ENCODE measurements at regions not wholly inside any gene's neighbourhood (a gene's known extent, or its start where the extent isn't known, plus 50 kb on each side); places are given as distances from the start of the nearest gene placed in this dataset.

- ChIA-PET POLR2A (ENCODE audit: low non-redundant PET) (no interaction called here), CTCF (no interaction called here)
- Histone ChIP-seq H3K27me3 (replicated peaks; ENCODE audit: insufficient read depth, low read depth, low read length, poor library complexity) (no peaks in the 10 kb centered on the region), H3K4me1 (ENCODE audit: insufficient read depth, low read length, poor library complexity, severe bottlenecking) (peaks cover 17% of the 10 kb centered on the region), H3K36me3 (ENCODE audit: insufficient read depth, low read length, poor library complexity, severe bottlenecking) (no peaks in the 10 kb centered on the region), H3K4me3 (ENCODE audit: low read depth, low read length, poor library complexity, severe bottlenecking) (no peak overlapping the region), H3K9me3 (ENCODE audit: low read depth, low read length, poor library complexity, severe bottlenecking) (no peaks in the 10 kb centered on the region), H3K27ac (ENCODE audit: low read depth, low read length, poor library complexity, severe bottlenecking) (no peak overlapping the region)
- no peak for DNase-seq (ENCODE audit: low spot score)
- TF ChIP-seq CTCF (conservative IDR thresholded peaks at IDR 0.05; ENCODE audit: low read depth, low read length), result no peak
- no TSS peak for BruUV-seq (replicated peaks)
- intact Hi-C loops (cut with micrococcal nuclease; ENCODE audit: unreplicated experiment), result loop anchor here (10.0 kb wide), 2 partner anchors 224 to 624 kb away; partner anchors contain the start of gene PLXNC1
Observed at GRCh38 chr12:94769047-94769420, 118.7 kb upstream of the TMCC3 start.

GRCh38 chr12:94768398-94769046, 118.2 kb upstream of the TMCC3 start:
- CTCF ChIA-PET, result no interaction called here
- DNase-seq (ENCODE audit: low spot score), result peak; percentile 9
- H3K9me3 ChIP-seq (ENCODE audit: low read depth, low read length, poor library complexity, severe bottlenecking), result no peaks in the 10 kb centered on the region
- H3K4me3 ChIP-seq (ENCODE audit: low read depth, low read length, poor library complexity, severe bottlenecking), result no peak overlapping the region
- intact Hi-C loops (cut with micrococcal nuclease; ENCODE audit: unreplicated experiment), result loop anchor here (10.0 kb wide), 2 partner anchors 224 to 624 kb away; partner anchors contain the start of gene PLXNC1
- POLR2A ChIA-PET (ENCODE audit: low non-redundant PET), result no interaction called here
- TF ChIP-seq EZH2 (IDR thresholded peaks at IDR 0.05; ENCODE audit: borderline replicate concordance, low read depth, low read length, poor library complexity, severe bottlenecking), result no peak
- no peak for TF ChIP-seq CTCF (conservative IDR thresholded peaks at IDR 0.05; ENCODE audit: low read depth, low read length)
- no peaks in the 10 kb centered on the region for H3K36me3 ChIP-seq (ENCODE audit: insufficient read depth, low read length, poor library complexity, severe bottlenecking)
- BruUV-seq (replicated peaks), result no TSS peak
- no peaks in the 10 kb centered on the region for H3K27me3 ChIP-seq (replicated peaks; ENCODE audit: insufficient read depth, low read depth, low read length, poor library complexity)
- H3K27ac ChIP-seq (ENCODE audit: low read depth, low read length, poor library complexity, severe bottlenecking), result no peak overlapping the region
- peaks cover 17% of the 10 kb centered on the region for H3K4me1 ChIP-seq (ENCODE audit: insufficient read depth, low read length, poor library complexity, severe bottlenecking)

DNA sequence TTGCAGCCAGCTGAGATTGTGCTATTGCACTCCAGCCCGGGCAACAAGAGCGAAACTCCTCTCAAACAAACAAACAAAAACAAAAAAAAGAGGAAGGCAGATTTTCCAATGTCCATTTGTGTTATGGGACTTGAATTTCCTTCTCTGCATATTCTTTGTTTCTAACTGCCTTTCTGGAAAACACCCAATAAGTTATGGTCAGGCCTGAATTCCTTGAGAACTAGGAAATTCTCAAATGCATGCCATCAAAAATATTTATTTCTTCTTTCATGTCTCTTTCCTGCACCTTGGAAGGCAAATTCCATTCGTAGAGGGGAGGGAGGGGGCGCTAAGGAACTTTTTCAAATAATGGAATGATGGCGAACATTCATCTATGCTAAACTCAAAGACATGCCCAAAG, 117.6 kb upstream of the TMCC3 start:
- DNase-seq (ENCODE audit: low spot score), result no peak
- CTCF ChIA-PET, result no interaction called here
- Histone ChIP-seq H3K4me3 (ENCODE audit: low read depth, low read length, poor library complexity, severe bottlenecking) (no peak overlapping the region), H3K4me1 (ENCODE audit: insufficient read depth, low read length, poor library complexity, severe bottlenecking) (peaks cover 17% of the 10 kb centered on the region), H3K27me3 (replicated peaks; ENCODE audit: insufficient read depth, low read depth, low read length, poor library complexity) (no peaks in the 10 kb centered on the region), H3K9me3 (ENCODE audit: low read depth, low read length, poor library complexity, severe bottlenecking) (no peaks in the 10 kb centered on the region), H3K36me3 (ENCODE audit: insufficient read depth, low read length, poor library complexity, severe bottlenecking) (no peaks in the 10 kb centered on the region), H3K27ac (ENCODE audit: low read depth, low read length, poor library complexity, severe bottlenecking) (no peak overlapping the region)
- no TSS peak for BruUV-seq (replicated peaks)
- POLR2A ChIA-PET (ENCODE audit: low non-redundant PET), result no interaction called here
- intact Hi-C loops (cut with micrococcal nuclease; ENCODE audit: unreplicated experiment), result loop anchor here (10.0 kb wide), 2 partner anchors 223 to 623 kb away; partner anchors contain the start of gene PLXNC1
- TF ChIP-seq CTCF (conservative IDR thresholded peaks at IDR 0.05; ENCODE audit: low read depth, low read length), result no peak
- TF ChIP-seq EZH2 (IDR thresholded peaks at IDR 0.05; ENCODE audit: borderline replicate concordance, low read depth, low read length, poor library complexity, severe bottlenecking), result no peak

Data from A673 (cell line).